NT2/D1 (cell line): ENCODE measurements at regions not wholly inside any gene's neighbourhood (a gene's known extent, or its start where the extent isn't known, plus 50 kb on each side); places are given as distances from the start of the nearest gene placed in this dataset.
"Not testable (repeated sequence)": the region's sequence is repeated elsewhere in the genome, so short reads cannot be mapped to it uniquely, and the experiment has no call there.

Experiments
- DNase-seq: peaks from one replicate; pipeline ENCODE4 v3.0.0-alpha.2; 2011; ENCODE audit warnings: low read depth, low spot score
- H3K27me3 ChIP-seq: 2 replicates; pipeline ENCODE4 v1.6.0; 2011; ENCODE audit warnings: mild to moderate bottlenecking; ENCODE audit not compliant: insufficient read length, insufficient read depth
- H3K36me3 ChIP-seq: 2 replicates; pipeline ENCODE4 v1.6.1; 2011; ENCODE audit warnings: mild to moderate bottlenecking, low read length, mixed read lengths; ENCODE audit not compliant: insufficient read depth, insufficient read length
- H3K4me1 ChIP-seq: 2 replicates; pipeline ENCODE4 v1.5.1; 2011; ENCODE audit not compliant: insufficient read depth, insufficient read length
- H3K4me3 ChIP-seq: 2 replicates; pipeline ENCODE4 v1.5.1; 2011; ENCODE audit warnings: low read depth; ENCODE audit not compliant: insufficient read length
- H3K9ac ChIP-seq: 2 replicates; pipeline ENCODE4 v1.6.0; 2011; ENCODE audit warnings: low read depth; ENCODE audit not compliant: insufficient read length
- H3K9me3 ChIP-seq: 2 replicates; pipeline ENCODE4 v1.5.1; 2011; ENCODE audit warnings: mild to moderate bottlenecking, low read length; ENCODE audit not compliant: insufficient read depth
- SUZ12 ChIP-seq: IDR thresholded peaks from 2 replicates; pipeline ENCODE4 v1.6.1; 2011; ENCODE audit not compliant: insufficient read length, insufficient read depth; ENCODE audit errors: extremely low read depth
- YY1 ChIP-seq: IDR thresholded peaks from 2 replicates; pipeline ENCODE4 v1.6.1; 2011; ENCODE audit not compliant: insufficient read length, insufficient read depth
- ZNF274 ChIP-seq: IDR thresholded peaks from 2 replicates; pipeline ENCODE4 v1.6.1; 2011; ENCODE audit warnings: mild to moderate bottlenecking, low read depth, low read length

GRCh38 chr14:87252103-87252502 lies 740.9 kb downstream of the GALC start:
- Histone ChIP-seq H3K4me1 (no peaks in the 10 kb centered on the region), H3K36me3 (no peaks in the 10 kb centered on the region), H3K27me3 (no peaks in the 10 kb centered on the region), H3K4me3 (no peak overlapping the region), H3K9ac (no peak overlapping the region), H3K9me3 (peaks cover 9% of the 10 kb centered on the region; the same call in 1 of the 2 replicates)
- no peak for DNase-seq
- TF ChIP-seq ZNF274 = no peak
- TF ChIP-seq YY1 = no peak
- no peak for TF ChIP-seq SUZ12

GRCh38 chr14:87251011-87251410 lies 742.0 kb downstream of the GALC start:
- no peak for TF ChIP-seq YY1
- TF ChIP-seq ZNF274 = no peak
- no peak for TF ChIP-seq SUZ12
- no peaks in the 10 kb centered on the region for H3K36me3 ChIP-seq
- H3K9ac ChIP-seq = no peak overlapping the region
- no peaks in the 10 kb centered on the region for H3K9me3 ChIP-seq
- no peak overlapping the region for H3K4me3 ChIP-seq
- H3K4me1 ChIP-seq = no peaks in the 10 kb centered on the region
- no peak for DNase-seq
- H3K27me3 ChIP-seq = no peaks in the 10 kb centered on the region

- Histone ChIP-seq H3K27me3 (no peaks in the 10 kb centered on the region), H3K4me1 (no peaks in the 10 kb centered on the region), H3K9me3 (no peaks in the 10 kb centered on the region), H3K36me3 (no peaks in the 10 kb centered on the region), H3K4me3 (no peak overlapping the region), H3K9ac (no peak overlapping the region)
- TF ChIP-seq SUZ12 (no peak), ZNF274 (no peak), YY1 (no peak)
- no peak for DNase-seq
Measured at GRCh38 chr14:87241018-87241768, 751.8 kb downstream of the GALC start.

GRCh38 chr14:87240319-87240718 lies 752.7 kb downstream of the GALC start:
- H3K36me3 ChIP-seq, H3K4me1 ChIP-seq, H3K27me3 ChIP-seq, H3K4me3 ChIP-seq, H3K9ac ChIP-seq, H3K9me3 ChIP-seq: not testable (repeated sequence)
- peak; percentile 5 for DNase-seq

- TF ChIP-seq YY1 = no peak
- TF ChIP-seq SUZ12 = no peak
- no peak for TF ChIP-seq ZNF274
- H3K9me3 ChIP-seq = peaks cover 30% of the 10 kb centered on the region
- H3K4me3 ChIP-seq = no peak overlapping the region
- DNase-seq = no peak
- no peaks in the 10 kb centered on the region for H3K36me3 ChIP-seq
- H3K4me1 ChIP-seq = no peaks in the 10 kb centered on the region
- no peaks in the 10 kb centered on the region for H3K27me3 ChIP-seq
- H3K9ac ChIP-seq = no peak overlapping the region
Measured at GRCh38 chr14:87233806-87234384, 759.1 kb downstream of the GALC start.

GRCh38 chr14:87233266-87233665 lies 759.7 kb downstream of the GALC start:
- no peak for DNase-seq
- no peaks in the 10 kb centered on the region for H3K4me1 ChIP-seq
- no peak for TF ChIP-seq SUZ12
- no peak for TF ChIP-seq YY1
- TF ChIP-seq ZNF274 = no peak
- H3K9me3 ChIP-seq = peaks cover 34% of the 10 kb centered on the region
- no peaks in the 10 kb centered on the region for H3K27me3 ChIP-seq
- no peak overlapping the region for H3K9ac ChIP-seq
- H3K36me3 ChIP-seq = no peaks in the 10 kb centered on the region
- no peak overlapping the region for H3K4me3 ChIP-seq

- Histone ChIP-seq H3K36me3 (no peaks in the 10 kb centered on the region), H3K9ac (no peak overlapping the region), H3K4me1 (no peaks in the 10 kb centered on the region), H3K27me3 (no peaks in the 10 kb centered on the region), H3K9me3 (peaks cover 34% of the 10 kb centered on the region), H3K4me3 (no peak overlapping the region)
- DNase-seq = no peak
- TF ChIP-seq ZNF274 (no peak), SUZ12 (no peak), YY1 (no peak)
Measured at GRCh38 chr14:87231336-87232026, 761.5 kb downstream of the GALC start.
